HG03175 (cell line): ENCODE measurements at regions not wholly inside any gene's neighbourhood (a gene's known extent, or its start where the extent isn't known, plus 50 kb on each side); places are given as distances from the start of the nearest gene placed in this dataset.
"Not testable (repeated sequence)": the region's sequence is repeated elsewhere in the genome, so short reads cannot be mapped to it uniquely, and the experiment has no call there.

Experiments used
- ATAC-seq: cut with Tn5 transposase; IDR thresholded peaks from one replicate; pipeline ENCODE4 v1.9.1; 2021; ENCODE audit warnings: mild to moderate bottlenecking, moderate library complexity; ENCODE audit not compliant: unreplicated experiment

- ATAC-seq = no peak
Measured at GRCh38 chr10:43845121-43845520, 196.4 kb upstream of the ZNF32 start.

DNA sequence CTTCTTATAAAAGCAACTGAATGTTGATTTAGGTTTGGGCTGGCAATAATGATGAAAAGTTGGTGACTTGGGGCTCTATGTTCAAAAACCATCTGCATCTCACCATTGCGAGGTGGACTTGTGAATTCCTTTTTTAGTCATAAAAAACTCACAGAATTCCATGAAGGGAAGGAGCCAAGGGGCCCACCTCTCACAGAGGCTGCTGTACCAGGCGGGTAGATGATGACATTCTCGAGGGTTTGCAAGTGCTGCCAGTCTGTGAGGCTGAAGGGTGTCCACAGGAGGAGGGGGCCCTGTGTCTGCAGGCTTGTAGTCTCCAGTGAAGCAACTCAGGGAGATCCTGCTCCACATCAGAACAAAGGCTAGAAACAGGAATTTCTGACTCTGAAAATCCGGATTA lies 195.5 kb upstream of the ZNF32 start:
- no peak for ATAC-seq

DNA sequence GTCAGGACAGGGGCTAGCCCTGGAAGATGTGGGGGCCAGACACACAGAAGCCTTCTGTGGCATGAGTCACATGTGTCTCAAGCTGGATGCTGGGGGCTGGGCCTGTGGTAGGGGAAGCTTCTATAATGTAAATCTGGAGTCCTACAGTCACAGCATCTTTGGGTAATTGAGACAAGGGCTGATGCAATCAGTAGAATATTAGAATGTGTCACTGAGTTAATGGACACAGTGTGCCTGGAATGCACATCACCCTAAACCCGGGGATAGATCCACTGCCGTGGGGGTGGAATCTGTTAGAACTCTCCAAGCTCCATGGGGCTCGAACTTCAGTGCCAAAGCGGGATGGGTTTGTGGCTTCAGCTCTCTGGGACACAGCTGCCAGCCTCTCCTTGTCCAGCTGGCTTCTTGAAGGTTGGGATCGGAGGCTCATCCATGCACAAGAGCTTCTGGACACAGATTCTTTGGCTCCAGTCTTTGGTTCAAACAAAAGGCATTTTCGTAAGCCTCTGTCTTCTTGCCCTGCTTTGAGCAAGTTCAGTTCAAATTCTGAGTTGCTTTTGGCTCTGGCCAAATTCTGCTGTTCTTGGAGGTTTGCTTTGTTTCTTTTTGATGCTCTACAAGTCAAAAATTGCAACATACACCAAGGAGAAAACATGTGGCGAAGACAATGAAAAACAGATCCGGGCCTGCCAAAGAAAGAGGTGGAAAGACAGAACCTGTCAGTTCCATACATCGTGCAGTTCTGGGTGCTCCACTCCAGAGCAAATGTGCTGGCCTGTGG lies 194.8 kb upstream of the ZNF32 start:
- no peak for ATAC-seq

DNA sequence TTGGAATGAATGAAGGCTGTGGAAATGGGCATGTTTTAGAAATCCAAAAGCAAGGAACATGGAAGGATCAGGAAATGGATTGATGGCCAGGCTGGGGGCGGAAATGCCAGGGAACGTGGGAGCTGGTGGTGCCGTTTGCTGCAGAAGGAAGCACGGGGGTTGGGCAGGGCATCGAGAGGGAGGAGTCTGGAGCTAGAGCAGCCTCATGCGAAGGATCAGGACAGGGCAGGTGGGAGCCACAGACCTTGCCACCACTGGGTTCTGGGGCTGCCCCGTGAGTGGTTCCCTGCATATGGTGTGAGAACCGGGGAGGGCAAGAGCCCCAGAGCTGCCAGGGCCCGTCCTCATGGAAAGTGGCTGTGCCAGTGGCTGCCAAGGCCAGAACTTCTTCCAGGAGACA lies 193.8 kb upstream of the ZNF32 start:
- ATAC-seq = no peak

GRCh38 chr10:43842072-43842471 lies 193.4 kb upstream of the ZNF32 start:
- no peak for ATAC-seq

DNA sequence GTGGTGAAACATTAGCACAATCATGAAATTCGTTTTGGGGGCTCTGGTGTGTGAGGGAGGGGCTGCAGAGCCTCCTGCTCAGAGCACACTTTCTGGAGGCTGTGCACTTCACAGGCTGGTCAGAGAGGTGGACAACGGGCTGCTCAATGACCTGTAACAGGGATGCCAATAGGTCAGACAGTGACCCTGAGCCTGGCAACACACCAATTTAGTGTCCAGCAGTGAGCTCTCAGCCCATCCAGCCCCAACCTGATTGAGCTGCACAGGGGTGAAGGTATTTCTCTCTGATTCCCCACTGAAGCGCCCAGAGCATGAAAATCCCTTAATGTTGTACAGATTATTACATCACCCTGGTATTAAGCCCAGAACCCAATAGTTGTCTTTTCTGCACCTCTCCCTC lies 191.3 kb upstream of the ZNF32 start:
- no peak for ATAC-seq

- not testable (repeated sequence) for ATAC-seq
Measured at GRCh38 chr10:43834751-43835150, 186.1 kb upstream of the ZNF32 start.

DNA sequence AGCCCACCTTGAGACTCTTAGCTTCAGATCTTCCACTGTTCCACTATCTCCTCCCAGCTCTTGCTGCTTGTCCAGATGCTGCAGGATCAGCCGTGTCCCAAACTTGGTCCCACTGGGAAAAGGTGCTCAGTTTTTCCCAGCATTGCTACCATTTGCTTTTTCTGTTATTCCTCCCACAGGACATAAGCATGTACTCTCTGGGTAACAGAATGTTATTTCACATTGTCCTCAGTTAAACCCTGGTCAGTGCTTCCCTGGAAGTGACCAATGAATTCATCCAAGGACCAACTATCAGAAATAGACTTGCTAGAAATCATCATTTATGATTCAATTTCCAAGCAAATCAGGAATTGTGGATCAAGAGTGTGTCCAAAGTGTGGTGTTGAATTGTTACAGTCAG lies 179.2 kb upstream of the ZNF32 start:
- ATAC-seq = no peak

GRCh38 chr10:43825984-43826383 lies 177.3 kb upstream of the ZNF32 start:
- no peak for ATAC-seq

GRCh38 chr10:43825421-43825820 lies 176.7 kb upstream of the ZNF32 start:
- no peak for ATAC-seq

DNA sequence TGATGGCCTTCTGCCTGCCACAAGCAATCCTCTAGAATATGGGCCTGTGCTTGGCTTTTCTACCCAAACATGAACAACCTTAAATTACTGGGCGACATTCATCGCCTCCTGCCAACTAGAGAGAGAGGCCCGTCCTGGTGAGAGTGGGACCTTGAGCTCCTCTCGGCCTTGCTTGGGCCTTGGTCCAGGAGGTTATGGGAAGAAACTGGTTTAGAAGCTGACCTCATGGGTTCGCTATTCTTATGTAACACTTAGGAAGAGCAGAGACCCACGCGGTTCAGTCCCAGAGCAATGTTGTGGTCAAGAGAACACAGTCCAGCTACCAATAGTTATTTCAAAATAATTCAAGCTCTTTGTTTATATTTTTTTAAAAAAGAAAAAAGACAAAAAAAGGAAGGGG lies 176.3 kb upstream of the ZNF32 start:
- no peak for ATAC-seq

DNA sequence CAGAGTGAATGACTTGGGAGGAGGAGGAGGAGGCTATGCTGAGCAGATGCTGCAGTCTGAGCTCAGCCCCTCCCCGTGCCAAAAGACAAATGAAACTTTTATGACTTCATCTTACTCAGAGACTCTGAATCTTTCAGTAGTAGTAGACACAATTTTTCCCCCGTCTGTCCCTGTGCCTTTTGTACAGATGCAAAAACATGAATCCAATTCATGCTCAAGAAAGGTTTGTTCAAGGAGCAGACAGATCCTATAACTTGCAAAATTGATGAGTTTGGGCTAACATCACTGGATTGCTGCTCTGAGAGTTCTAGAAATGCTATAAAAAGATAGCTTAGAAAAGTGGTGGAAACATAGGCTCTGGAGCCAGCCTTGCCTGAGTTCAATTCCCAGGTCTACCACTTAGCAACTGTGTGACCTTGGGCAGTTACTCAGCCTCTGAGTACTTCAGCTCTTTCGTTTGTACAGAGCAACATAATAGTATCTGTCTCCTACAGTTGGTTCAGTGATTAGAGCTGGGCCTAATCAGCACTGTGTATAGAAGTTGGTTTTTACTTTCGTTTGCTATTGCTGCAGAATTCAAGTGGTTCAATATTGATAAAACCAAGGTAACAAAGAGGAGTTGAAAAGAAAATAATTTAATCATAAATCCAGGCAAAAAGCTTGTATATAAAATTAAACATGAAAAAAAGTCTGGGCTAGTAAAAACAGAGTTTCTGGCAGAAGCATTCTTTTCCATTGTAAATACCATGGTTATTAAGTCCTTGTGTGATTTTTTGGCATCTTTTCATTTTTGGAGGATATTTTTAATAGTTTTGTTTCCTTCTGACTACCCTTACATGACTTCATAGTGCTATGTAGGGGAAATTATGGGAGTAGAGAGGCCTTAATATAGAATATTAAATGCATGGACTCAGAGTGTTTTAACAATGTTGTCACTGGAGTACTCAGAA lies 174.2 kb upstream of the ZNF32 start:
- ATAC-seq = no peak

DNA sequence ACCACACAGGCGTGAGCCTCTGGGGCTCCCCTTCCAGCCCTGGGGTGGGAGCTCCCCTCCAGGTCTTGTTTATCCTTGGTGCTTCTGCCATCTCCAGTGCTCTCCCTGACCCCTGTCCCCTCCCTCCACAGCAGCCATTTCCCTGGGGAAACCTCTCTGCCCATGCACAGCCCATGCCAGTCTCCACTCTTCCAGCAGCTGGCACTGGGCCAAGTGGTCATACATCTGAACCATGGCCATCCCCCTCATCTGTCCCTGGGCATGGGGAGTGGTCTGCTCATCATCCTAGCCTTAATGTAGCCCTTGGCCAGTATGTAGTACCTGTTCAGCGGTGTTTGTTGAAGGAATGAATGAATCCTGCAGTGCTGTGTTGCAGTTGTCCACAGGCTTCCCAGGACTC lies 172.4 kb upstream of the ZNF32 start:
- ATAC-seq = no peak

DNA sequence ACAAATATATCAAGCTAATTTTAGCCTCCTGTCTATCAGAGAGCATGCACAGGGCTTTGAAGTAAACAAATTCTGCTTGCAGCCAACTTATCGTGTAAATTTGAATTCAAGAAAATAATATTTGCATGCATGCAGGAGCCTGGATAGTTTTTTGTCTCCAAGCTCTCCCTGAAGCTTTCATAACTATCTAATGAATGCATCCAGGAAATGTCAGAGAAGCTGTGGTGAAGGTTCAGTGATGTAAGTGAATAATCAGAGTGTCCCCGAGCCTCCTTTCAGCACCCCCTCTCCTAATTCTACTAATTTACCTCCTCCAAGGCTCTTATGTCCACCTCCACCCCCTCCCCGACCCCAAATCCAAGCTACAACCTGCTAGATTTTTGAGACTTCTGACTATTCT lies 172.0 kb upstream of the ZNF32 start:
- ATAC-seq = no peak

DNA sequence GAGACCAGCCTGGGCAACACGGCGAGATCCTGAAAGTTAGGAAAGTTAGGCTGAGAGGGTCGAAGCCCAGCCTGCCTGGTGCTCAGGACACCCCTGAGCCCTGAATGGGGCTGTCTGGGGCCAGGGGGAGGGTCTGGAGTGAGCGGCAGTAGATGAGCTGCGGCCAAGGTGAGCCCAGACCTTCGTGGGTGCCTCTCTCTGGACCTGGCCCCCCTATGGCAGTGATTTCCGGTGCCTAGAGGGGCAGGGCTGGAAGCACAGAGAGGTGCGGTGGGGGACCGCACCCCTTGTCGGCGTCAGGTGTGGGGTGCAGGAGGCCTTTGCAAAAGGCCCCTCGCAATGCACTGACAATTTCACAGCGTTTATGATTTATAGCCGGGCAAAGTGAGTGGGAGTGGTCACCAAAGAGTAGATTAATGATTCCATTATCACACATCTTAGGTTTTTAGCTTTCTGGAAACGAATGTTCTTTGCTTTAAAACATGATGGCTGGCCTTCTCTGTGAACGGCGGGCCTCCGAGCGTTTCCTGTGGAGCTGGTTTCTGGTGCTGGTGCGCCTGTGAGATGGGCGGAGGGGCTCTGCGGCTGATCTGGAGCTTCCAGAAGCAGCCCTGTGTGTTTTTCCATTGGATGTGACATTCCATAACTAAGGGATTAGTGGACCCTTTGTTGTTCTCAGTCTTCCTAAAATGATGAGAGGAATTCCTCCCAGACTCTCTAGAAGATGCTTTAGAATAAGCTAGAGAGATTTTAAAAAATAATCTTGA lies 171.0 kb upstream of the ZNF32 start:
- ATAC-seq = no peak

DNA sequence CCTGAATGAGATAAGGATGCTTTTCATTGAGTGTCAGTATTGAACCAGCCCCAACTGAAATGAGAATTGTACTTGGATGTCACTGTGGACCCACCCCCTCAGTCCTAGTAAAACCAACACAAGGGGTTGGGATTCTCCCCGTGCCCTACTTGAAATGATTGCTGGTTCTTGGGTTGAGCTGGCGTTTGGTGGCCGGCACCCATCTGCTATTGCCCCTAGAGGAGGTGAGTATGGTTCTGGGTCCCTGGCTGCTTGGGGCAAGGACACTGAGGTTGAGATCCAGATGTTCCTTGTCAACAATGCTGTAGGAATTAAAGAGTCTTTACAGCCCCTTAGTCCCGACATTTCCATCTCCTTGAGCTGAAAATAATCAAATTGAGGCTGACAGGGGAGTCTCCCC lies 170.0 kb upstream of the ZNF32 start:
- ATAC-seq = no peak

DNA sequence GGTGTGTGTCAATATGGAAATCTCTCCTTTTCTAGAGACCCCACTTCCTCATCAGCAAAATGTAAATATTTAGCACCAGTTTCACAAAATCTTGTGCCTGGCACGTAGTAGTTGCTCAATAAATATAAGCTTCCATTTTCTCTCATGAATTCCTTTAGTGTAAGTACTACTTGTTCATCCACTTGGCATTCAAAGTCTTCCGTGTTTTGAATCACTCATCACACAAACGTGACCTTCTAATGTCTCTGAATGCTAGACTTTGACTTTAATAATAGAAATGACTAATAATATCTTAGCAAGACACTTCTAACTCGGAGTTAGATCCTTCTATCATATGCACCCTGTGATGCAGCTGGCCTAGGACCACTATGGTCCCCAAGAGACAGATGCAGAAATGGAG lies 168.7 kb upstream of the ZNF32 start:
- no peak for ATAC-seq

DNA sequence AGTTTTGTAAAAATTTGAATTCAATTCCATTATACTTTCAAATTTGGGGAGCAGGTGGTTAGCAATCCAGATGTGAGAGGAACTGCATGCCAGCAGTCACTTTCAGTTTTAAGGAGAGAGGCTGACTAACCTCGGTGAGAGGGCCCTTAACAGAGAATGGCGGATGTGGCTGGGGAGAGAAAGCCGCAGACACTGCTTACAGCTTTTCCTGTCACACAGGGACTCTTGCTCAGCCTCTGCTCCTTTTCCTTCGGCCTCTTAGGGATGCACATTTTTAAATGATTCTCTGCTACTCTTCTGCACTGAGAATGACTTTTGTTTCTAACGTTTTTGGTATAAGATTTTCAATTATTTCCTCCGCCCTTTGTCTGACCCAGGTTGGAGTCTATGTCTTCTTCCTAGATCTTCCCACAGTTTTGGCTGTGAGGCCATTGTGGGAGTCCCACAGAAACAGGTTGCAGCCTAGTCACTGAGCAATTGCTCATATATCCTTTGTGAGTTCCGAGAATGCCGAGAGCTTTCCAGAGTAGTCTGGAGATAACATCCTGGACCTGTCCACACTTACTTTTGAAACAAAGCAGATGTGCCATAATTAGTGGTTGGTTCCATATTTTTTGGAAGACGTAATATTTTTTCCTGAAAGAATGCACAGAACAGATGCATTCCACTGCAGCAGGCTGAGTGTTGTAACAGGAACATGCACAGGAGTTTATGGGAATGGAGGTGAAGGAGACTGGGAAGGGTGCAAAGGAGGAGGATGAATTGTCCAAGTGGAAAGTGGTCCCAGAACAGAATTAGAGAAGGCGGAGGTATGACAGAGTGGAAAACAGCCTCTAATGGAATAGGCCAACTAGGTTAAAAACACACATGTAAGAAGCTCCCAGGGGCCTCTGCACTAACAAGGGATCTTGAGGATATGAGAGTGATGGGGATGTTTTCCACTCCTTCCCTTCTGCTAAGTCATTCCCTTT lies 168.0 kb upstream of the ZNF32 start:
- peak; percentile 96 for ATAC-seq

GRCh38 chr10:43815181-43815885 lies 166.7 kb upstream of the ZNF32 start:
- no peak for ATAC-seq

- no peak for ATAC-seq
Measured at GRCh38 chr10:43814663-43815062, 166.0 kb upstream of the ZNF32 start.
